PC-9 (cell line): ENCODE measurements at regions not wholly inside any gene's neighbourhood (a gene's known extent, or its start where the extent isn't known, plus 50 kb on each side); places are given as distances from the start of the nearest gene placed in this dataset.

Source experiments
- CTCF ChIP-seq: fragments of 200-600 bp; sonication (generic); conservative IDR thresholded peaks from 2 replicates; pipeline ENCODE4 v1.6.1; 2017; ENCODE audit warnings: mixed run types, antibody characterized with exemption, mild to moderate bottlenecking, moderate library complexity
- EZH2 ChIP-seq: fragments of 200-600 bp; sonication (generic); IDR thresholded peaks from 2 replicates; pipeline ENCODE4 v1.8.0; 2017; ENCODE audit warnings: antibody characterized with exemption, low read depth

DNA sequence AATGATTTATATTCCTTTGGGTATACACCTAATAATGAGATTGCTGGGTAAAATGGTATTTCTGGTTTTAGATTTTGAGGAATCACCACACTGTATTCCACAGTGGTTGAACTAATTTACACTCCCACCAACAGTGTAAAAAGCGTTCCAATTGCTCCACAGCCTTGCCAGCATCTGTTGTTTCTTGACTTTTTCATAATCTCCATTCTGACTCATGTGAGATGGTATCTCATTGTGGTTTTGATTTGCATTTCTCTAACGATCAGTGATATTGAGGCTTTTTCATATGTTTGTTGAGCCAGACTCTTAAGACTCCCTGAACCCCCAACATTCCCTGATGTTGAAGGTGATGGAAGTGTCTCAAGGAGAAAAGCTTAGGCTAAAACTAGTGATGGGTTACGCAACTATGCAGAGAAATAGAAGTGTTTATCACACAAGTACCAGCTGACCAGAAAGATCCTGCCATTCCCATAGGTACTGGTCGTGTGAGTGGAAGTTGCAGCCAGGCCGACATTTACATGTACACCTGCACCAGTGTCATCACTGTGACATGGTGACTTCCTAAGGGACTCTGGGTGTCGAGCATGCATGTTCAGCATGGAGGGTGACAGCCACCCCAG lies 711.2 kb upstream of the NRP1 start:
- TF ChIP-seq CTCF, result no peak
- TF ChIP-seq EZH2, result no peak
